ENCODE measurements at regions not wholly inside any gene's neighbourhood (a gene's known extent, or its start where the extent isn't known, plus 50 kb on each side); places are given as distances from the start of the nearest gene placed in this dataset.

- Histone ChIP-seq H3K9me3 (ENCODE audit: control extremely low read depth in 1 of 3, control insufficient read depth in 2 of 3, insufficient read depth in 1 of 3, low read length in 2 of 3) (peaks cover 0 to 3% (median 0%) of the 10 kb centered on the region in 3 donors), H4K20me1 (ENCODE audit: control insufficient read depth, insufficient read depth, low read length, poor library complexity, severe bottlenecking) (no peaks in the 10 kb centered on the region), H3K27ac (ENCODE audit: low read length in 2 of 2) (no peak overlapping the region), H3K4me1 (ENCODE audit: control insufficient read depth in 2 of 2, insufficient read depth in 2 of 2, low read length in 2 of 2) (no peaks in the 10 kb centered on the region), H2AFZ (ENCODE audit: insufficient read depth, low read depth, low read length, poor library complexity, severe bottlenecking) (no peak overlapping the region), H3K9ac (ENCODE audit: low read length) (no peak overlapping the region), H3K27me3 (replicated peaks in 1 of 4; ENCODE audit: control extremely low read depth in 1 of 4, control insufficient read depth in 3 of 4, insufficient read depth in 4 of 4, low read length in 3 of 4) (no peaks in the 10 kb centered on the region), H3K4me3 (ENCODE audit: control extremely low read depth in 1 of 5, extremely low read depth in 1 of 5, insufficient read depth in 1 of 5, low read depth in 2 of 5, low read length in 4 of 5) (no peak overlapping the region), H3K36me3 (replicated peaks in 1 of 2; ENCODE audit: control extremely low read depth in 1 of 2, control insufficient read depth in 1 of 2, extremely low read depth in 1 of 2, insufficient read depth in 2 of 2, low read length in 1 of 2) (no peaks in the 10 kb centered on the region), H3K79me2 (ENCODE audit: control insufficient read depth, insufficient read depth, low read length) (no peaks in the 10 kb centered on the region), H3K4me2 (replicated peaks; ENCODE audit: low read depth, low read length, poor library complexity, severe bottlenecking) (no peak overlapping the region)
- Mint-ChIP-seq H3K9me3 (ENCODE audit: insufficient read depth) (peaks cover 3% of the 10 kb centered on the region), H3K27me3 (no peaks in the 10 kb centered on the region), H3K4me1 (no peaks in the 10 kb centered on the region), H3K27ac (no peak overlapping the region), H3K4me3 (no peak overlapping the region)
- DNase-seq (no peak), ATAC-seq (ENCODE audit: low read depth) (no peak)
- TF ChIP-seq CTCF (IDR thresholded peaks at IDR 0.05), result no peak
- TF ChIP-seq EZH2 (IDR thresholded peaks at IDR 0.05; ENCODE audit: borderline replicate concordance, insufficient read depth, low read depth, low read length, poor library complexity, severe bottlenecking), result no peak
- ChIA-PET CTCF (no interaction called here), POLR2A (no interaction called here)
- 100% methylated on average over 7 of the region's 11 CpGs for WGBS (ENCODE audit: insufficient coverage)
- intact Hi-C loops (cut with micrococcal nuclease), result no loop called here
These were observed 256.2 kb downstream of the KIF21A start for GRCh38 chr12:39186744-39187143.

GRCh38 chr12:39178837-39179236 lies 264.1 kb downstream of the KIF21A start:
- no peaks in the 10 kb centered on the region for H3K9me3 ChIP-seq (ENCODE audit: control extremely low read depth in 1 of 3, control insufficient read depth in 2 of 3, insufficient read depth in 1 of 3, low read length in 2 of 3)
- no peaks in the 10 kb centered on the region for H3K79me2 ChIP-seq (ENCODE audit: control insufficient read depth, insufficient read depth, low read length)
- Mint-ChIP-seq H3K4me3 (no peak overlapping the region), H3K27ac (no peak overlapping the region), H3K4me1 (no peaks in the 10 kb centered on the region), H3K9me3 (ENCODE audit: insufficient read depth) (no peaks in the 10 kb centered on the region), H3K27me3 (no peaks in the 10 kb centered on the region)
- H4K20me1 ChIP-seq (ENCODE audit: control insufficient read depth, insufficient read depth, low read length, poor library complexity, severe bottlenecking), result no peaks in the 10 kb centered on the region
- H2AFZ ChIP-seq (ENCODE audit: insufficient read depth, low read depth, low read length, poor library complexity, severe bottlenecking), result no peak overlapping the region
- ATAC-seq (ENCODE audit: low read depth) (no peak), DNase-seq (no peak)
- H3K4me3 ChIP-seq (ENCODE audit: control extremely low read depth in 1 of 5, extremely low read depth in 1 of 5, insufficient read depth in 1 of 5, low read depth in 2 of 5, low read length in 4 of 5), result no peak overlapping the region
- WGBS (ENCODE audit: insufficient coverage), result no CpG with 5 or more reads among the region's 1 CpG
- ChIA-PET CTCF (interaction anchor here (0.5 to 0.6 kb wide), 2 partner anchors 9 to 16 kb away, joined by 3 to 4 read pairs; no protein-coding TSS in a partner anchor), POLR2A (no interaction called here)
- H3K36me3 ChIP-seq (replicated peaks in 1 of 2; ENCODE audit: control extremely low read depth in 1 of 2, control insufficient read depth in 1 of 2, extremely low read depth in 1 of 2, insufficient read depth in 2 of 2, low read length in 1 of 2), result no peaks in the 10 kb centered on the region
- H3K9ac ChIP-seq (ENCODE audit: low read length), result no peak overlapping the region
- no peaks in the 10 kb centered on the region for H3K4me1 ChIP-seq (ENCODE audit: control insufficient read depth in 2 of 2, insufficient read depth in 2 of 2, low read length in 2 of 2)
- H3K4me2 ChIP-seq (replicated peaks; ENCODE audit: low read depth, low read length, poor library complexity, severe bottlenecking), result no peak overlapping the region
- intact Hi-C loops (cut with micrococcal nuclease), result no loop called here
- H3K27me3 ChIP-seq (replicated peaks in 1 of 4; ENCODE audit: control extremely low read depth in 1 of 4, control insufficient read depth in 3 of 4, insufficient read depth in 4 of 4, low read length in 3 of 4), result no peaks in the 10 kb centered on the region
- no peak for TF ChIP-seq CTCF (IDR thresholded peaks at IDR 0.05)
- TF ChIP-seq EZH2 (IDR thresholded peaks at IDR 0.05; ENCODE audit: borderline replicate concordance, insufficient read depth, low read depth, low read length, poor library complexity, severe bottlenecking), result no peak
- H3K27ac ChIP-seq (ENCODE audit: low read length in 2 of 2), result no peak overlapping the region
